Mesendoderm (in vitro differentiated cells): ENCODE measurements at regions not wholly inside any gene's neighbourhood (a gene's known extent, or its start where the extent isn't known, plus 50 kb on each side); places are given as distances from the start of the nearest gene placed in this dataset.
A peak's percentile ranks its signal among the peaks of the same experiment; 100 is the strongest.

Source experiments
- DNase-seq: peaks from one replicate; pipeline ENCODE4 v3.0.0; 2013
- H2AK5ac ChIP-seq: 2 replicates; pipeline ENCODE4 v1.6.1; 2013; ENCODE audit warnings: low read length, inconsistent platforms
- H2BK120ac ChIP-seq: 2 replicates; pipeline ENCODE4 v1.6.1; 2013; ENCODE audit warnings: low read depth, mild to moderate bottlenecking, low read length, moderate library complexity, mixed read lengths
- H2BK15ac ChIP-seq: replicated peaks from 2 replicates; pipeline ENCODE4 v1.6.1; 2013; ENCODE audit warnings: low read depth, mild to moderate bottlenecking, moderate library complexity
- H2BK5ac ChIP-seq: 2 replicates; pipeline ENCODE4 v1.6.1; 2013; ENCODE audit warnings: low read length, inconsistent platforms
- H3K18ac ChIP-seq: 2 replicates; pipeline ENCODE4 v1.6.1; 2013; ENCODE audit warnings: mild to moderate bottlenecking, low read length, mixed read lengths
- H3K23ac ChIP-seq: one replicate; pipeline ENCODE4 v1.6.1; 2013; ENCODE audit warnings: low read length
- H3K27ac ChIP-seq: 2 replicates; pipeline ENCODE4 v1.5.1; 2013; ENCODE audit warnings: low read depth, mild to moderate bottlenecking, inconsistent platforms, low read length, moderate library complexity
- H3K27me3 ChIP-seq: 2 replicates; pipeline ENCODE4 v1.6.1; 2013; ENCODE audit warnings: low read length, control low read depth, mild to moderate bottlenecking, inconsistent platforms; ENCODE audit not compliant: insufficient read depth, poor library complexity
- H3K36me3 ChIP-seq: 2 replicates; pipeline ENCODE4 v1.6.1; 2013; ENCODE audit warnings: low read length, inconsistent platforms; ENCODE audit not compliant: control insufficient read depth, insufficient read depth
- H3K4ac ChIP-seq: one replicate; pipeline ENCODE4 v1.6.1; 2013; ENCODE audit warnings: low read depth, mild to moderate bottlenecking, low read length, moderate library complexity
- H3K4me1 ChIP-seq: 2 replicates; pipeline ENCODE4 v1.6.1; 2013; ENCODE audit warnings: low read depth, low read length, inconsistent platforms; ENCODE audit not compliant: control insufficient read depth
- H3K4me2 ChIP-seq: 2 replicates; pipeline ENCODE4 v1.6.1; 2013; ENCODE audit warnings: low read length
- H3K4me3 ChIP-seq: 2 replicates; pipeline ENCODE4 v1.5.1; 2013; ENCODE audit warnings: mild to moderate bottlenecking, low read length
- H3K56ac ChIP-seq: one replicate; pipeline ENCODE4 v1.6.1; 2013; ENCODE audit warnings: low read length
- H3K79me1 ChIP-seq: 2 replicates; pipeline ENCODE4 v1.6.1; 2013; ENCODE audit warnings: low read length, inconsistent platforms
- H3K79me2 ChIP-seq: 2 replicates; pipeline ENCODE4 v1.6.1; 2013; ENCODE audit warnings: mild to moderate bottlenecking, low read length; ENCODE audit not compliant: control insufficient read depth, insufficient read depth
- H3K9ac ChIP-seq: 2 replicates; pipeline ENCODE4 v1.6.1; 2013; ENCODE audit warnings: low read length, inconsistent platforms
- H4K5ac ChIP-seq: one replicate; pipeline ENCODE4 v1.6.1; 2013; ENCODE audit warnings: low read length
- H4K8ac ChIP-seq: one replicate; pipeline ENCODE4 v1.6.1; 2013; ENCODE audit warnings: low read depth, mild to moderate bottlenecking, control low read depth, low read length, moderate library complexity
- WGBS: extraction: QIAGEN DNeasy Blood & Tissue Kit; methylation state at CpG from one replicate; pipeline ENCODE4 v1.1.7; 2013; ENCODE audit warnings: low lambda C conversion rate, missing lambda C conversion rate; ENCODE audit not compliant: insufficient coverage; ENCODE audit errors: extremely low coverage; 5-methylcytosine and 5-hydroxymethylcytosine counted together

- no peak overlapping the region for H3K56ac ChIP-seq
- H3K79me1 ChIP-seq = no peaks in the 10 kb centered on the region
- no peaks in the 10 kb centered on the region for H3K79me2 ChIP-seq
- no peak overlapping the region for H4K8ac ChIP-seq
- no peak overlapping the region for H4K5ac ChIP-seq
- no peak overlapping the region for H3K23ac ChIP-seq
- H2BK120ac ChIP-seq = no peak overlapping the region
- no peak overlapping the region for H3K18ac ChIP-seq
- no peak overlapping the region for H3K4me3 ChIP-seq
- H3K4ac ChIP-seq = no peak overlapping the region
- no peak overlapping the region for H2BK5ac ChIP-seq
- peak; percentile 38 for DNase-seq
- no peaks in the 10 kb centered on the region for H3K4me1 ChIP-seq
- no peak overlapping the region for H2AK5ac ChIP-seq
- H3K27me3 ChIP-seq = no peaks in the 10 kb centered on the region
- H3K4me2 ChIP-seq = no peak overlapping the region
- H3K36me3 ChIP-seq = no peaks in the 10 kb centered on the region
- H3K9ac ChIP-seq = no peak overlapping the region
- no peak overlapping the region for H3K27ac ChIP-seq
- H2BK15ac ChIP-seq = no peak overlapping the region
- no CpG with 5 or more reads among the region's 1 CpG for WGBS
These were observed 495.3 kb upstream of the AGTR1 start for GRCh38 chr3:148202386-148202785.

- Histone ChIP-seq H3K36me3 (no peaks in the 10 kb centered on the region), H2BK5ac (no peak overlapping the region), H2BK15ac (no peak overlapping the region), H3K79me2 (no peaks in the 10 kb centered on the region), H3K79me1 (no peaks in the 10 kb centered on the region), H3K27ac (no peak overlapping the region), H3K4me2 (no peak overlapping the region), H4K5ac (no peak overlapping the region), H2BK120ac (no peak overlapping the region), H3K4ac (no peak overlapping the region), H4K8ac (no peak overlapping the region), H3K4me3 (no peak overlapping the region), H3K23ac (no peak overlapping the region), H3K9ac (no peak overlapping the region), H3K27me3 (no peaks in the 10 kb centered on the region), H3K18ac (no peak overlapping the region), H3K4me1 (no peaks in the 10 kb centered on the region), H3K56ac (no peak overlapping the region), H2AK5ac (no peak overlapping the region)
- WGBS = no CpG with 5 or more reads among the region's 6 CpGs
- DNase-seq = peak; percentile 82
These were observed 494.2 kb upstream of the AGTR1 start for GRCh38 chr3:148203297-148204010.

- Histone ChIP-seq H3K79me2 (no peaks in the 10 kb centered on the region), H3K18ac (no peak overlapping the region), H3K4me2 (no peak overlapping the region), H2BK15ac (no peak overlapping the region), H2BK5ac (no peak overlapping the region), H3K36me3 (no peaks in the 10 kb centered on the region), H2AK5ac (no peak overlapping the region), H4K8ac (no peak overlapping the region), H3K79me1 (no peaks in the 10 kb centered on the region), H3K9ac (no peak overlapping the region), H2BK120ac (no peak overlapping the region), H3K23ac (no peak overlapping the region), H3K27ac (no peak overlapping the region), H3K56ac (no peak overlapping the region), H3K27me3 (no peaks in the 10 kb centered on the region), H3K4me3 (no peak overlapping the region), H3K4me1 (no peaks in the 10 kb centered on the region), H3K4ac (no peak overlapping the region), H4K5ac (no peak overlapping the region)
- no peak for DNase-seq
- no CpG with 5 or more reads among the region's 1 CpG for WGBS
These were observed 493.6 kb upstream of the AGTR1 start for GRCh38 chr3:148204131-148204530.

- no peak overlapping the region for H2AK5ac ChIP-seq
- no peaks in the 10 kb centered on the region for H3K4me1 ChIP-seq
- no peak overlapping the region for H3K23ac ChIP-seq
- no peaks in the 10 kb centered on the region for H3K36me3 ChIP-seq
- no peak overlapping the region for H3K18ac ChIP-seq
- H3K56ac ChIP-seq = no peak overlapping the region
- no peak overlapping the region for H4K5ac ChIP-seq
- no peak overlapping the region for H4K8ac ChIP-seq
- no peak overlapping the region for H3K4ac ChIP-seq
- no peaks in the 10 kb centered on the region for H3K27me3 ChIP-seq
- H3K4me2 ChIP-seq = no peak overlapping the region
- H2BK5ac ChIP-seq = no peak overlapping the region
- H2BK120ac ChIP-seq = no peak overlapping the region
- H3K4me3 ChIP-seq = no peak overlapping the region
- no peak overlapping the region for H3K27ac ChIP-seq
- H2BK15ac ChIP-seq = no peak overlapping the region
- H3K79me1 ChIP-seq = no peaks in the 10 kb centered on the region
- H3K9ac ChIP-seq = no peak overlapping the region
- H3K79me2 ChIP-seq = no peaks in the 10 kb centered on the region
- WGBS = no CpG with 5 or more reads among the region's 2 CpGs
- DNase-seq = no peak
These were observed 491.7 kb upstream of the AGTR1 start for GRCh38 chr3:148205977-148206376.

GRCh38 chr3:148206446-148206845, 491.3 kb upstream of the AGTR1 start:
- Histone ChIP-seq H2AK5ac (no peak overlapping the region), H3K18ac (no peak overlapping the region), H4K5ac (no peak overlapping the region), H3K56ac (no peak overlapping the region), H2BK120ac (no peak overlapping the region), H3K23ac (no peak overlapping the region), H2BK15ac (no peak overlapping the region), H3K36me3 (no peaks in the 10 kb centered on the region), H3K27ac (no peak overlapping the region), H3K4ac (no peak overlapping the region), H3K79me2 (no peaks in the 10 kb centered on the region), H3K79me1 (no peaks in the 10 kb centered on the region), H4K8ac (no peak overlapping the region), H3K9ac (no peak overlapping the region), H3K4me2 (no peak overlapping the region), H3K4me1 (no peaks in the 10 kb centered on the region), H3K27me3 (no peaks in the 10 kb centered on the region), H2BK5ac (no peak overlapping the region), H3K4me3 (no peak overlapping the region)
- no CpG with 5 or more reads among the region's 1 CpG for WGBS
- DNase-seq = no peak

GRCh38 chr3:148208975-148209374, 488.7 kb upstream of the AGTR1 start:
- H3K4me3 ChIP-seq = no peak overlapping the region

More at GRCh38 chr3:148208975-148209374, 488.7 kb upstream of the AGTR1 start:
- no peak overlapping the region for H3K23ac ChIP-seq
- H3K79me2 ChIP-seq = no peaks in the 10 kb centered on the region
- H4K8ac ChIP-seq = no peak overlapping the region
- no peak overlapping the region for H2AK5ac ChIP-seq
- no peak for DNase-seq
- H4K5ac ChIP-seq = no peak overlapping the region
- H2BK15ac ChIP-seq = no peak overlapping the region
- H3K4ac ChIP-seq = no peak overlapping the region
- no peaks in the 10 kb centered on the region for H3K4me1 ChIP-seq
- no peaks in the 10 kb centered on the region for H3K27me3 ChIP-seq
- no peak overlapping the region for H3K9ac ChIP-seq
- H3K4me2 ChIP-seq = no peak overlapping the region
- no peak overlapping the region for H3K18ac ChIP-seq
- H3K79me1 ChIP-seq = no peaks in the 10 kb centered on the region
- no peaks in the 10 kb centered on the region for H3K36me3 ChIP-seq
- no peak overlapping the region for H2BK120ac ChIP-seq
- no peak overlapping the region for H2BK5ac ChIP-seq
- no peak overlapping the region for H3K56ac ChIP-seq
- H3K27ac ChIP-seq = no peak overlapping the region
